Keratinocyte (primary cell): ENCODE measurements at regions not wholly inside any gene's neighbourhood (a gene's known extent, or its start where the extent isn't known, plus 50 kb on each side); places are given as distances from the start of the nearest gene placed in this dataset.

ENCODE experiments used
- DNase-seq: peaks from one replicate; pipeline ENCODE4 v3.0.0-alpha.2; 2011; ENCODE audit warnings: low read depth, missing footprints, low spot score
- FAIRE-seq: peaks from 2 replicates; lab custom pipeline; 2011; peaks lifted over from hg19 to GRCh38; lab: Jason Lieb, UNC
- H2AFZ ChIP-seq: 2 replicates; pipeline ENCODE4 v1.6.0; 2012; ENCODE audit warnings: low read length, control low read depth, inconsistent platforms; ENCODE audit not compliant: control insufficient read depth
- H3K27ac ChIP-seq: 2 replicates; pipeline ENCODE4 v1.5.1; 2011; ENCODE audit warnings: low read length; ENCODE audit not compliant: control insufficient read depth, insufficient read depth
- H3K27me3 ChIP-seq: 3 replicates; pipeline ENCODE4 v1.6.0; 2011; ENCODE audit warnings: low read length; ENCODE audit not compliant: control insufficient read depth, insufficient read depth; ENCODE audit errors: extremely low read depth
- H3K36me3 ChIP-seq, 2 experiments: 2 replicates in 1 of 2; 3 replicates in 1 of 2; pipeline ENCODE4 v1.5.1; 2011; ENCODE audit warnings: low read length in 2 of 2, mild to moderate bottlenecking in 1 of 2; ENCODE audit not compliant: control insufficient read depth in 2 of 2, insufficient read depth in 2 of 2; ENCODE audit errors: extremely low read depth in 1 of 2
- H3K4me1 ChIP-seq: 3 replicates; pipeline ENCODE4 v1.5.1; 2011; ENCODE audit warnings: low read length; ENCODE audit not compliant: control insufficient read depth, insufficient read depth; ENCODE audit errors: extremely low read depth
- H3K4me2 ChIP-seq: 3 replicates; pipeline ENCODE4 v1.6.0; 2011; ENCODE audit warnings: low read depth, low read length; ENCODE audit not compliant: control insufficient read depth, insufficient read depth; ENCODE audit errors: extremely low read depth
- H3K4me3 ChIP-seq, 3 experiments: fragments of 200-600 bp in 1 of 3; sonication (generic) in 1 of 3; 2 replicates in 2 of 3; 3 replicates in 1 of 3; pipeline ENCODE4 v1.5.1; 2011 to 2016; ENCODE audit warnings: low read length in 3 of 3, mild to moderate bottlenecking in 3 of 3, control low read depth in 2 of 3, inconsistent platforms in 1 of 3, low read depth in 1 of 3, mixed read lengths in 1 of 3, mixed run types in 1 of 3, moderate library complexity in 1 of 3; ENCODE audit not compliant: control insufficient read depth in 2 of 3, insufficient read depth in 2 of 3; ENCODE audit errors: extremely low read depth in 1 of 3
- H3K79me2 ChIP-seq: 2 replicates; pipeline ENCODE4 v1.6.0; 2012; ENCODE audit warnings: low read length; ENCODE audit not compliant: control insufficient read depth, insufficient read depth
- H3K9ac ChIP-seq: 3 replicates; pipeline ENCODE4 v1.6.0; 2011; ENCODE audit warnings: low read length; ENCODE audit not compliant: control insufficient read depth, insufficient read depth; ENCODE audit errors: extremely low read depth
- H3K9me1 ChIP-seq: 3 replicates; pipeline ENCODE4 v1.6.0; 2011; ENCODE audit warnings: low read length; ENCODE audit not compliant: control insufficient read depth, insufficient read depth; ENCODE audit errors: extremely low read depth
- H3K9me3 ChIP-seq: 2 replicates; pipeline ENCODE4 v1.5.1; 2012; ENCODE audit warnings: low read depth, low read length; ENCODE audit not compliant: control insufficient read depth
- H4K20me1 ChIP-seq: 3 replicates; pipeline ENCODE4 v1.6.0; 2011; ENCODE audit warnings: low read length; ENCODE audit not compliant: control insufficient read depth, insufficient read depth; ENCODE audit errors: extremely low read depth
- CTCF ChIP-seq, 3 experiments: IDR thresholded peaks in 1 of 3; conservative IDR thresholded peaks in 1 of 3; optimal IDR thresholded peaks in 1 of 3; 2 replicates in 2 of 3; 3 replicates in 1 of 3; pipeline versions ENCODE3 to v1.5.1; 2011; ENCODE audit warnings: low read length in 3 of 3, mild to moderate bottlenecking in 3 of 3, moderate library complexity in 2 of 3, control low read depth in 1 of 3, inconsistent platforms in 1 of 3; ENCODE audit not compliant: insufficient read depth in 2 of 3; ENCODE audit errors: extremely low read depth in 1 of 3
- EZH2 ChIP-seq: IDR thresholded peaks from one replicate; pipeline ENCODE4 v1.6.1; 2012; ENCODE audit warnings: inconsistent platforms, mild to moderate bottlenecking, low read length, moderate library complexity
- dilution Hi-C: fragments of 300-500 bp; cut with MboI; formaldehyde crosslinking; loops from one replicate; pipeline ENCODE4 v1.7.0; 2020; ENCODE audit warnings: low sequenced_read_pairs; ENCODE audit not compliant: extremely low pct_ligation_motif_present

- dilution Hi-C loops: no loop called here
- TF ChIP-seq EZH2 (no peak), CTCF (optimal IDR thresholded peaks at IDR 0.05 in 1 of 3, IDR thresholded peaks at IDR 0.05 in 1 of 3, conservative IDR thresholded peaks at IDR 0.05 in 1 of 3; ENCODE audit: extremely low read depth in 1 of 3, insufficient read depth in 2 of 3, low read length in 3 of 3) (no peak)
- Histone ChIP-seq H2AFZ (no peak overlapping the region), H3K4me1 (peaks cover 7% of the 10 kb centered on the region), H3K9me3 (no peaks in the 10 kb centered on the region), H3K79me2 (no peaks in the 10 kb centered on the region), H3K27ac (no peak overlapping the region), H3K9ac (no peak overlapping the region), H3K4me2 (no peak overlapping the region), H4K20me1 (no peaks in the 10 kb centered on the region), H3K36me3 (no peaks in the 10 kb centered on the region), H3K27me3 (no peaks in the 10 kb centered on the region), H3K9me1 (no peaks in the 10 kb centered on the region), H3K4me3 (no peak overlapping the region)
- no peak for FAIRE-seq
- DNase-seq: no peak
These were observed 201.9 kb upstream of the TRPM3 start for GRCh38 chr9:71323357-71323756.

GRCh38 chr9:71322311-71322710, 200.9 kb upstream of the TRPM3 start:
- no peak overlapping the region for H3K4me3 ChIP-seq
- DNase-seq (no peak), FAIRE-seq (no peak)
- H3K9ac ChIP-seq: no peak overlapping the region
- H3K4me2 ChIP-seq: no peak overlapping the region
- H4K20me1 ChIP-seq: no peaks in the 10 kb centered on the region
- H3K36me3 ChIP-seq: no peaks in the 10 kb centered on the region
- H3K79me2 ChIP-seq: no peaks in the 10 kb centered on the region
- H3K4me1 ChIP-seq: peaks cover 7% of the 10 kb centered on the region
- H3K9me1 ChIP-seq: no peaks in the 10 kb centered on the region
- no peak overlapping the region for H2AFZ ChIP-seq
- H3K27ac ChIP-seq: no peak overlapping the region
- no peaks in the 10 kb centered on the region for H3K9me3 ChIP-seq
- dilution Hi-C loops: no loop called here
- TF ChIP-seq CTCF (optimal IDR thresholded peaks at IDR 0.05 in 1 of 3, IDR thresholded peaks at IDR 0.05 in 1 of 3, conservative IDR thresholded peaks at IDR 0.05 in 1 of 3; ENCODE audit: extremely low read depth in 1 of 3, insufficient read depth in 2 of 3, low read length in 3 of 3): no peak
- TF ChIP-seq EZH2: no peak
- H3K27me3 ChIP-seq: no peaks in the 10 kb centered on the region
